Nephron progenitor cell (in vitro differentiated cells): ENCODE measurements at regions not wholly inside any gene's neighbourhood (a gene's known extent, or its start where the extent isn't known, plus 50 kb on each side); places are given as distances from the start of the nearest gene placed in this dataset.

Experiments
- DNase-seq: peaks from one replicate; pipeline ENCODE4 v3.0.0; 2021
- H3K27ac Mint-ChIP-seq: 2 replicates; pipeline ENCODE4 v1.8.0; 2021; ENCODE audit warnings: mild to moderate bottlenecking, moderate library complexity, mixed read lengths
- H3K27me3 Mint-ChIP-seq: 2 replicates; pipeline ENCODE4 v1.8.0; 2021; ENCODE audit warnings: mild to moderate bottlenecking, low read depth, mixed read lengths; ENCODE audit not compliant: poor library complexity
- H3K36me3 Mint-ChIP-seq: 2 replicates; pipeline ENCODE4 v1.8.0; 2021; ENCODE audit warnings: low read depth, mixed read lengths
- H3K4me1 Mint-ChIP-seq: 2 replicates; pipeline ENCODE4 v1.8.0; 2021; ENCODE audit warnings: mixed read lengths
- H3K4me3 Mint-ChIP-seq: 2 replicates; pipeline ENCODE4 v1.8.0; 2021; ENCODE audit warnings: mild to moderate bottlenecking, moderate library complexity, mixed read lengths
- H3K9me3 Mint-ChIP-seq: 2 replicates; pipeline ENCODE4 v1.8.0; 2021; ENCODE audit warnings: mild to moderate bottlenecking, moderate library complexity, mixed read lengths
- TF ChIP-seq, protein P1 (sequence below): fragments of 200-600 bp; sonication (generic); IDR thresholded peaks from 2 replicates; pipeline ENCODE4 v1.5.0; 2021; ENCODE audit warnings: antibody characterized with exemption

DNA sequence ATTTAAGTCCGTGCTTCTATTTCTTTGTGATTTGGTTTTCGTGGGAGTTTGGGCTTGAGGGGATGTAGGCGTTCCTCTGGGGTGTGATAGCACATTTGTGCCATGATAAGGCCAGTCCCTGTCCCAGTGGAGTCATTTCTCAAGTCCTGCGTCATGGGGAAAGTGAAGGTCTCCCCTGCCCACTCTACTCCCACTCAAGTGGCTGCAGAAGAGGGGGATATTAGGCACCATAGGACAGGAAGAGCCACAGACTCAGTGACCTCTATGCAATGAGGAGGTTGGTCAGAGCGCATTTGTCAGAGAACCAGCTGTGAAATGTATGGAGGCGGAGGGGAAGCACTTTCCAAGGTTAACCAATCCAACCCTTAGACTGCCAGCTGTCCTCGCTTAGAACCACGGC lies 51.9 kb upstream of the EDN1 start:
- no peaks in the 10 kb centered on the region for H3K9me3 Mint-ChIP-seq
- TF ChIP-seq, protein P1, sequence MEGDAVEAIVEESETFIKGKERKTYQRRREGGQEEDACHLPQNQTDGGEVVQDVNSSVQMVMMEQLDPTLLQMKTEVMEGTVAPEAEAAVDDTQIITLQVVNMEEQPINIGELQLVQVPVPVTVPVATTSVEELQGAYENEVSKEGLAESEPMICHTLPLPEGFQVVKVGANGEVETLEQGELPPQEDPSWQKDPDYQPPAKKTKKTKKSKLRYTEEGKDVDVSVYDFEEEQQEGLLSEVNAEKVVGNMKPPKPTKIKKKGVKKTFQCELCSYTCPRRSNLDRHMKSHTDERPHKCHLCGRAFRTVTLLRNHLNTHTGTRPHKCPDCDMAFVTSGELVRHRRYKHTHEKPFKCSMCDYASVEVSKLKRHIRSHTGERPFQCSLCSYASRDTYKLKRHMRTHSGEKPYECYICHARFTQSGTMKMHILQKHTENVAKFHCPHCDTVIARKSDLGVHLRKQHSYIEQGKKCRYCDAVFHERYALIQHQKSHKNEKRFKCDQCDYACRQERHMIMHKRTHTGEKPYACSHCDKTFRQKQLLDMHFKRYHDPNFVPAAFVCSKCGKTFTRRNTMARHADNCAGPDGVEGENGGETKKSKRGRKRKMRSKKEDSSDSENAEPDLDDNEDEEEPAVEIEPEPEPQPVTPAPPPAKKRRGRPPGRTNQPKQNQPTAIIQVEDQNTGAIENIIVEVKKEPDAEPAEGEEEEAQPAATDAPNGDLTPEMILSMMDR = no peak
- DNase-seq = no peak
- H3K4me3 Mint-ChIP-seq = no peak overlapping the region
- no peaks in the 10 kb centered on the region for H3K27me3 Mint-ChIP-seq
- H3K27ac Mint-ChIP-seq = no peak overlapping the region
- no peaks in the 10 kb centered on the region for H3K36me3 Mint-ChIP-seq
- no peaks in the 10 kb centered on the region for H3K4me1 Mint-ChIP-seq
